ENCODE measurements at regions not wholly inside any gene's neighbourhood (a gene's known extent, or its start where the extent isn't known, plus 50 kb on each side); places are given as distances from the start of the nearest gene placed in this dataset.

DNA sequence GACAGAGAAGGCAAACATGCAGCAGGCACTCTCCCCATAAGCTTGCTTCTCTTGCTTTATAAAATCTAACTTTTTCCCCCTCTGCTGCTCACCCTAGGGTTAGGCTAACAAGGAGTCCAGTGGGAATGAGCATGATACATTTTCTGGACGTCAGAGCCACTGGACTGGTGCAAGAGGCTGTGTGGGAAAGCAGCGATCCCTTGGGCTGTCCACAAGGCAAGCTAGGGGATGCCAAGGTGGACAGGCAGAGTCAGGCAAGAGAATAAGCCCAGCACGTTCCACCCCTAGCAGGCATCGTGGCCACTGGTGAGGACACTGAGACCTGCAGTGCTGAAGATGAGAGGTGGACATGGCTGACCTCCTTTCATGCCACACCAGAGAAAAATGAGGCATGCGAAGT, 290.9 kb upstream of the ZMIZ1 start:
- H3K27ac ChIP-seq: 0 out of 2 replicates have a peak overlapping the region, but pooled peaks have one; percentile 20
- TF ChIP-seq, protein P1, sequence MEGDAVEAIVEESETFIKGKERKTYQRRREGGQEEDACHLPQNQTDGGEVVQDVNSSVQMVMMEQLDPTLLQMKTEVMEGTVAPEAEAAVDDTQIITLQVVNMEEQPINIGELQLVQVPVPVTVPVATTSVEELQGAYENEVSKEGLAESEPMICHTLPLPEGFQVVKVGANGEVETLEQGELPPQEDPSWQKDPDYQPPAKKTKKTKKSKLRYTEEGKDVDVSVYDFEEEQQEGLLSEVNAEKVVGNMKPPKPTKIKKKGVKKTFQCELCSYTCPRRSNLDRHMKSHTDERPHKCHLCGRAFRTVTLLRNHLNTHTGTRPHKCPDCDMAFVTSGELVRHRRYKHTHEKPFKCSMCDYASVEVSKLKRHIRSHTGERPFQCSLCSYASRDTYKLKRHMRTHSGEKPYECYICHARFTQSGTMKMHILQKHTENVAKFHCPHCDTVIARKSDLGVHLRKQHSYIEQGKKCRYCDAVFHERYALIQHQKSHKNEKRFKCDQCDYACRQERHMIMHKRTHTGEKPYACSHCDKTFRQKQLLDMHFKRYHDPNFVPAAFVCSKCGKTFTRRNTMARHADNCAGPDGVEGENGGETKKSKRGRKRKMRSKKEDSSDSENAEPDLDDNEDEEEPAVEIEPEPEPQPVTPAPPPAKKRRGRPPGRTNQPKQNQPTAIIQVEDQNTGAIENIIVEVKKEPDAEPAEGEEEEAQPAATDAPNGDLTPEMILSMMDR (IDR thresholded peaks at IDR 0.05): no peak
- no peak for TF ChIP-seq ZFX (IDR thresholded peaks at IDR 0.05; ENCODE audit: borderline replicate concordance)

DNA sequence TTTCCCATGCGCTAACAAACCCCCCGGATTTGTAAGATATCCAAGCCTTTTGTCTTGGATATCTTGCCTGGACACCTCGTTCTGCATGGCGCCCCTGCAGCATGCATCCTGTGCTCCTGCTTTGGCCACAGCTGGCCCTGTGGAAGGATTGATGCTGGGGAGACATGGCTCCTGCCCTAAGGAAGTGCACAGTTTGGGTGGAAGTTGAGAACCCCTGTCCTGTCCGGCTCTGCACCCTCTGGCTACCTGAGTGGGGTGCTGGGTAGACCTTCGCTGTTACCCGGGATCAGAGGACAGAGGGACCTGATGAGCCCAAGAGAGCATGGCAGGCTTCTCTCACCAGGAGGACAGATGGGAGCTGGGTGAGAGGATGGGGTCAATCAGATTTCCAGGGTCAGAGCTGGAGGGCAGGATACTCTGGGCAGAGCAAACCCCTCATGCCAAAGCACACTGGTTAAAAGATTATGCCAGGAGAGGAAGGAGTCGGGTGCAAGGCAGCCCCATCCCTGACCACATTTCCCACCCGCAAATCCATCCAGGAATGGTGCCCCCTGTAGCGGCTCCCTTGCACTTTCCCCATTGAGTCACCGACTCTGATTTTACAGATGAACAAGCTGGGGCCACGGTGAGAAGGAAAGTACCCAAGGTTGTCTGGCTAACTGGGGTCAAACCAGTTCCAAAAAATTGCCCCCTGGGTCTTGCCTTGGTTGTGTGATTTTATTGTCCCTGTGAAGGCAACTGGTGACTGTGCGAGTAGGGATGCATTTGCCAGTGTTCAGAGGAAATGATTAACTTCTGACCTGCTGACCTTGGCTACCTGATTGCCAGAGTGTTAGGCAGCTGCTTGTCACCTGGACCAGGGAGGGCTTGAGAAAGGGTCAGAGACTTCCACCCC, 290.1 kb upstream of the ZMIZ1 start:
- H3K27ac ChIP-seq: no peak overlapping the region
- no peak for TF ChIP-seq ZFX (IDR thresholded peaks at IDR 0.05; ENCODE audit: borderline replicate concordance)
- TF ChIP-seq, protein P1 (IDR thresholded peaks at IDR 0.05): no peak

DNA sequence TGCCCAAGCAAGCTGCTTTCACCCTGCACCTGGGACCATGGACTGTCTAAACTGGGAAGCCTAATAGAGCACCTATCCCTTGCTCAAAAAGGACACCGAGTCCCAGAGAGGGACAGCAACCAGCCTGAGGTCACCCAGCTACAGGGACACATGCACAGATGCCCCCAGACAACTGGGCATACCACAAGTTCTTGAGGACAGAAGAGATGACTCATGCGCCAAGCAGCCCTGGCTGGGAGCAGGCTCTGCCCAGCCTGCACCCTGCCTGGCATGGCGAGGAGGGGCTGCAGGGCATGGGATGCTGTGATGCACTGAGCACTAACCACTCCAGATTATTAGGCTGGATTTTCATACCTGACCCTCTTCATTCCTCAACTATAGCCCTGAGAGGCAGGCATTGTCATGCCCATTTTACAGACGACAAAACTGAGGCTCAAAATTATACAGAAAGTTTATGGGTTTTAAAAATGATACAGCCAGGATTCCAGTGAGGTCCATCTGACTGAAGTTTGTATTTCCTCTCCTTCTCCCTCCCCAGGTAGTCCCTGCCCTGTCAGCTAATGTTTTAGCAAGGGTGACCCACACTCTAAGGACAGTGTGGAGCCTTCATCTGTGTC, 289.3 kb upstream of the ZMIZ1 start:
- no peak overlapping the region for H3K27ac ChIP-seq
- no peak for TF ChIP-seq ZFX (IDR thresholded peaks at IDR 0.05; ENCODE audit: borderline replicate concordance)
- TF ChIP-seq, protein P1 (IDR thresholded peaks at IDR 0.05): no peak

DNA sequence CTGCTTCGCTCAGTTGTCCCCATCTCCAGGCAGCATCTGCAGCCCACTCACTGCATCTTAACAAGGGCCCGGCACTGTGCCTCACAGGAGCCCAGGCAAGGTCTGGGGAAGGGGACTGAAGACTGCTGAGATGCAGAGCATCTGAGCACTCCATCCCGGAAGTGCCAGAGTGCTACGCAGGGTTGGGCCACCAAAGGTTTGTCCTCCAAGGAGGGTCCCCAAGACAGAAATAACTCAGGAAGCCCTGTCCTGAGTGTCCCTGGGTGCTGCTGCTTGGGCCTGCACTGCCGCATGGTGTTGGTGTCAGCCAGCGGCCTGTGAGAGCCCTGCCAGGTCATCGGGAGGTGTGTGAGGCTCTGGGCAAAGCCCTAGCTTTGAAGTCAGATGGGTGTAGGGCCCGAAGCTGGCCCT, 288.2 kb upstream of the ZMIZ1 start:
- TF ChIP-seq ZFX (IDR thresholded peaks at IDR 0.05; ENCODE audit: borderline replicate concordance): no peak
- TF ChIP-seq, protein P1 (IDR thresholded peaks at IDR 0.05): no peak

DNA sequence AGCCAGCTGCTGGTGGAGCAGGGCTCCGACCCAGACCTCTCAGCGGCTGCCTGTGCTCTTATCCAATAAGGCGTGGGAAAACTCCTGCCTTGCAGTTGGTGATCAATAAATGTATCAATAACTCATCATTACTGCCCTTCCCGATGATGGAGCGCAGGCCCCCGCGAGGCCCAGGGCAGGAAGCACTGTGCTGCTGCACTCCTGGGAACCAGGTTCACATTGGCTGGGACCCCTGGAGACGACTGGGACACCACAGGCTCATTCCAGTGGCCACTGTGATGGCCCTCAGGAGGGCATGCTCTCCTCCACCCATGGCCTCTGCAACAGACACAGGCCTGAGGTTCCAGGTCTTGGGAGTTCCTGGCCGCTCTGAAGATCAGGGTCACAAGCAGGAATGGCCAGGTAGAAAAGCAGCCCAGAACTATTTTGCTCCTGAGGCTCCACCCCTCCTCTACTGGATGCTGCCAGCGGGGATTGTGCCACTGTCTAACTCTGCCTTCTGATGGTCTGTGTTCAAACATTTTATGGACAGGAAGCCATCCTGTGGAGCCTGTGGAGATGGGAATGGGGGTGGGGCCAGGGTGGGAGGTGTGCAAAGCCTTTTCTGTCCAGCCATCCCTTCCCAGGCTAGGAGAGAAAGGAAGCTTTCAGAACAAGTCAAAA, 287.4 kb upstream of the ZMIZ1 start:
- TF ChIP-seq, protein P1 (IDR thresholded peaks at IDR 0.05): no peak
- no peak for TF ChIP-seq ZFX (IDR thresholded peaks at IDR 0.05; ENCODE audit: borderline replicate concordance)
- H3K27ac ChIP-seq: no peak overlapping the region

More for the DNA sequence above, 288.2 kb upstream of the ZMIZ1 start:
- no peak overlapping the region for H3K27ac ChIP-seq

DNA sequence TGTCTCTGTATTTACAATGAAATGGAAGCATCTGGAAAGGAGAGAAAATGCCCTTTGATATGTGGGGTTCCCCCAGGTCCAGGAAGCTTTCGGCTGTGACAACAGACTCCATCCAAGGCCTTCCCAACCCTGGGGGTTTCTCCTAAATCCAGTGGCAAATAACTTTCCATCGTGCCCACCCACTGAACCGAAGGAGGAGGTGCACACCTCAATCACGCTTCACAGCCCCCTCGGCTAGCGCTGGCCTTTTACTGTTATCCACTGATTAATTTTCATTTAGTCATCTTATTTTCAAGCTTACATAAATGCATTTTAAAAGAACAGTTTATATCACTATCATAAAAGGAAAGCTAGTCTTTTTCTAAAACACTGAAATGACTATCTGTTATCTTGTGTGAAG, 286.8 kb upstream of the ZMIZ1 start:
- TF ChIP-seq ZFX (IDR thresholded peaks at IDR 0.05; ENCODE audit: borderline replicate concordance): no peak
- TF ChIP-seq, protein P1 (IDR thresholded peaks at IDR 0.05): no peak
- no peak overlapping the region for H3K27ac ChIP-seq

Measured in 22Rv1 (cell line).